ENCODE measurements at regions not wholly inside any gene's neighbourhood (a gene's known extent, or its start where the extent isn't known, plus 50 kb on each side); places are given as distances from the start of the nearest gene placed in this dataset.

- TF ChIP-seq ZC3H10 (CRISPR knock-in tag; IDR thresholded peaks at IDR 0.05) (no peak), CSDC2 (CRISPR knock-in tag; IDR thresholded peaks at IDR 0.05) (no peak), CREB5 (CRISPR knock-in tag; IDR thresholded peaks at IDR 0.05; ENCODE audit: low read depth) (no peak), ZFP3 (CRISPR knock-in tag; IDR thresholded peaks at IDR 0.05) (no peak), PATZ1 (CRISPR knock-in tag; IDR thresholded peaks at IDR 0.05; ENCODE audit: borderline replicate concordance) (no peak)
Observed at GRCh38 chr13:70714993-70715392, 606.7 kb upstream of the KLHL1 start.

Data from SK-N-SH treated with all-trans-retinoic acid at 6 μM for 48 hours (cell line).